IMR-90 (cell line): ENCODE measurements at regions not wholly inside any gene's neighbourhood (a gene's known extent, or its start where the extent isn't known, plus 50 kb on each side); places are given as distances from the start of the nearest gene placed in this dataset.

ENCODE experiments used
- BHLHE40 ChIP-seq: fragments of 150-350 bp; IDR thresholded peaks from 2 replicates; pipeline ENCODE4 v1.6.1; 2016; ENCODE audit warnings: mild to moderate bottlenecking, low read depth, low read length
- CEBPB ChIP-seq: IDR thresholded peaks from 2 replicates; pipeline ENCODE4 v1.6.1; 2012; ENCODE audit warnings: low read depth, low read length, improper control_type of control experiment
- FOS ChIP-seq: fragments of 150-350 bp; IDR thresholded peaks from 2 replicates; pipeline ENCODE4 v1.6.1; 2016; ENCODE audit warnings: low read depth, low read length
- MAFK ChIP-seq: IDR thresholded peaks from 2 replicates; pipeline ENCODE4 v1.6.1; 2012; ENCODE audit warnings: low read depth, low read length, improper control_type of control experiment
- MAZ ChIP-seq: IDR thresholded peaks from 2 replicates; pipeline ENCODE4 v1.6.1; 2012; ENCODE audit warnings: low read depth, mild to moderate bottlenecking, low read length, improper control_type of control experiment, moderate library complexity, borderline replicate concordance
- MXI1 ChIP-seq: IDR thresholded peaks from 2 replicates; pipeline ENCODE4 v1.6.1; 2012; ENCODE audit warnings: low read depth, mild to moderate bottlenecking, low read length, moderate library complexity, borderline replicate concordance
- NFE2L2 ChIP-seq: fragments of 150-350 bp; IDR thresholded peaks from 2 replicates; pipeline ENCODE4 v1.6.1; 2016; ENCODE audit warnings: low read depth, mild to moderate bottlenecking, low read length
- POLR2A ChIP-seq: IDR thresholded peaks from 2 replicates; pipeline ENCODE4 v1.6.1; 2012; ENCODE audit warnings: mild to moderate bottlenecking, low read depth, low read length
- RAD21 ChIP-seq: IDR thresholded peaks from 2 replicates; pipeline ENCODE4 v1.6.1; 2012; ENCODE audit warnings: low read length, improper control_type of control experiment
- RCOR1 ChIP-seq: IDR thresholded peaks from 2 replicates; pipeline ENCODE4 v1.6.1; 2012; ENCODE audit warnings: mild to moderate bottlenecking, low read length, improper control_type of control experiment; ENCODE audit not compliant: insufficient replicate concordance
- RFX5 ChIP-seq: IDR thresholded peaks from 2 replicates; pipeline ENCODE4 v1.8.0; 2012; ENCODE audit warnings: low read depth, mild to moderate bottlenecking, low read length, moderate library complexity
- SMC3 ChIP-seq: fragments of 150-350 bp; IDR thresholded peaks from 2 replicates; pipeline ENCODE4 v1.6.1; 2016; ENCODE audit warnings: low read depth, mild to moderate bottlenecking, antibody characterized with exemption, low read length, moderate library complexity
- TF ChIP-seq, protein P1 (sequence below): conservative IDR thresholded peaks from 2 replicates; pipeline ENCODE4 v1.5.1; 2012; ENCODE audit warnings: mild to moderate bottlenecking, low read depth, low read length, improper control_type of control experiment
- TF ChIP-seq, protein P2 (sequence below): fragments of 150-350 bp; IDR thresholded peaks from 2 replicates; pipeline ENCODE4 v1.6.1; 2017; ENCODE audit warnings: mild to moderate bottlenecking, antibody characterized with exemption, low read length, low read depth

DNA sequence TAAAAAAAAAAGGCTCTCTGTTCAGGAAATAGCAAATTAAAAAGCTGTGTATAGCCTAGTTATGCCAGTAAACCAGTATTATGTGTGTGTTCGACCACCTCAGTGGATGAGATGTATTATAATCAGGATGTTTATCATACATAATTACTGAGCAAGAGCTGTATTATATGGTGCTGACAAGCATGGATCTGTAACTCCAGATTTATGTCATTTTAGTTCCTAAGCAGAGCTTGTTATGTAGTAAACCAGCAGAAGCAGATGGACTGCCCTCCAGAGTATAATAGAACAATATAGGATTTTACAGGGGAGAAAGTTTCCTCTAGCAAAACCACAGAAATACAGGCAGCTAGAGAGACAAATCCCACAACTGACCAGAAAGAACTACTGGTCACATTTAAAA lies 627.4 kb upstream of the EPHA5 start:
- TF ChIP-seq, protein P1, sequence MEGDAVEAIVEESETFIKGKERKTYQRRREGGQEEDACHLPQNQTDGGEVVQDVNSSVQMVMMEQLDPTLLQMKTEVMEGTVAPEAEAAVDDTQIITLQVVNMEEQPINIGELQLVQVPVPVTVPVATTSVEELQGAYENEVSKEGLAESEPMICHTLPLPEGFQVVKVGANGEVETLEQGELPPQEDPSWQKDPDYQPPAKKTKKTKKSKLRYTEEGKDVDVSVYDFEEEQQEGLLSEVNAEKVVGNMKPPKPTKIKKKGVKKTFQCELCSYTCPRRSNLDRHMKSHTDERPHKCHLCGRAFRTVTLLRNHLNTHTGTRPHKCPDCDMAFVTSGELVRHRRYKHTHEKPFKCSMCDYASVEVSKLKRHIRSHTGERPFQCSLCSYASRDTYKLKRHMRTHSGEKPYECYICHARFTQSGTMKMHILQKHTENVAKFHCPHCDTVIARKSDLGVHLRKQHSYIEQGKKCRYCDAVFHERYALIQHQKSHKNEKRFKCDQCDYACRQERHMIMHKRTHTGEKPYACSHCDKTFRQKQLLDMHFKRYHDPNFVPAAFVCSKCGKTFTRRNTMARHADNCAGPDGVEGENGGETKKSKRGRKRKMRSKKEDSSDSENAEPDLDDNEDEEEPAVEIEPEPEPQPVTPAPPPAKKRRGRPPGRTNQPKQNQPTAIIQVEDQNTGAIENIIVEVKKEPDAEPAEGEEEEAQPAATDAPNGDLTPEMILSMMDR: no peak
- TF ChIP-seq MXI1 (no peak), POLR2A (no peak), FOS (no peak), RFX5 (no peak), SMC3 (no peak), MAFK (no peak), CEBPB (no peak), RCOR1 (no peak), NFE2L2 (no peak), RAD21 (no peak), BHLHE40 (no peak), MAZ (no peak)
- TF ChIP-seq, protein P2, sequence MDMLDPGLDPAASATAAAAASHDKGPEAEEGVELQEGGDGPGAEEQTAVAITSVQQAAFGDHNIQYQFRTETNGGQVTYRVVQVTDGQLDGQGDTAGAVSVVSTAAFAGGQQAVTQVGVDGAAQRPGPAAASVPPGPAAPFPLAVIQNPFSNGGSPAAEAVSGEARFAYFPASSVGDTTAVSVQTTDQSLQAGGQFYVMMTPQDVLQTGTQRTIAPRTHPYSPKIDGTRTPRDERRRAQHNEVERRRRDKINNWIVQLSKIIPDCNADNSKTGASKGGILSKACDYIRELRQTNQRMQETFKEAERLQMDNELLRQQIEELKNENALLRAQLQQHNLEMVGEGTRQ: no peak
